ENCODE measurements at regions not wholly inside any gene's neighbourhood (a gene's known extent, or its start where the extent isn't known, plus 50 kb on each side); places are given as distances from the start of the nearest gene placed in this dataset.

DNA sequence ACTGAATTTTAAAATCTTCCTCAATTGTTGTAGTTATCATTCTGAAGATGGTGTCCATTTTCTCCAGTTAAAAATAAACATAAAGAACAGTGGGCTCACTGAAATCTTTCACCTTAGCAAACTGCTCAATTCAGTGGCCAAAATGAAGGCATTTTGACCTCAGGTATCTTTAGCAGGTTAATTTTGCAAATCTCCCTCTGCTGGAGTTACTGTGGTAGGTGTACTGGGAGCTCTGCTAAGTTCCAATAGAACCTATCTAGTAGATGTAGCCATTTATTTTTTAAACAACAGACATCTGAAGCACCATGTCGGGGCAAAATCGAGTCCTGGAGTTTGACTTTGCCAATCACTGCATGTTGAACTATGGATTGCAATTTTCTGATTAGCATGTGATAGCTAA lies 177.1 kb downstream of the IRS1 start:
- no peak for DNase-seq (ENCODE audit: low read depth in 4 of 4, low spot score in 1 of 4)

DNA sequence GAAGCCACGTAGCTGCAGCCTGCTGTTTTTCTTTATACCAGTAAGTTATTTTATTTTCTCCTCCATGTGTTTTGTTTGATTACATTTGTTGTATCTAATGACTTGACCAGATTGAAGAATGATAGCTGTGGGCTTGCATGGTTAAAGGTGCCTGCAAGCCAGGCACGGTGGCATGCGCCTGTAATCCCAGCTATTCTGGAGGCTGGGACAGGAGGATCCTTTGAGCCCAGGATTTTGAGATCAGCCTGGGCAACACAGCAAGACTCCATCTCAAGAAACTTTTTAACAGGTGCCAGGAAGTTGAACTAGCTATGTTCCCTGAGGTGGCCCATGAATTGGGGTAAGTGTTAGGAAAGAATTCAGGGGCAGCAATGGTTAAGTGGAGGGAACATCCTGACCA lies 179.4 kb downstream of the IRS1 start:
- DNase-seq (ENCODE audit: low read depth in 4 of 4, low spot score in 1 of 4), result no peak

DNA sequence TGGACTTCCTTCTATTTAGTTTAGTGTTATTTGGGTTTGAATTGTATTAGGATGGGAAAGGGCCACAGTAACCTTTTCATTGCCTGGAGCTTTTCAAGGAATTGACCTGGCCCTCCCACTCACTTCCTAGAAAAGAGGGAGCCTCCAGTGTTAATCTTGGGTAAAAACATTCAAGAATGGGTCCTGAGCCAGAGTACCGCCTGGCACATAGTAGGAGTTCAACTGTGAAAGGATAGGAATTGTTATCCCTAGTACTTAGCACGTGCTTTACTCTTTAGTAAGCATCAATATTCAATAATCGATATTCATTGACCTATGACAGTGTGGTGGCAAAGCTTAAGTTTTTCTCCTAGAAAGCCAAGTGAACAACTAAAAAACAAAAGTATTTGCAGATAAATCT lies 179.9 kb downstream of the IRS1 start:
- no peak for DNase-seq (ENCODE audit: low read depth in 4 of 4, low spot score in 1 of 4)

DNA sequence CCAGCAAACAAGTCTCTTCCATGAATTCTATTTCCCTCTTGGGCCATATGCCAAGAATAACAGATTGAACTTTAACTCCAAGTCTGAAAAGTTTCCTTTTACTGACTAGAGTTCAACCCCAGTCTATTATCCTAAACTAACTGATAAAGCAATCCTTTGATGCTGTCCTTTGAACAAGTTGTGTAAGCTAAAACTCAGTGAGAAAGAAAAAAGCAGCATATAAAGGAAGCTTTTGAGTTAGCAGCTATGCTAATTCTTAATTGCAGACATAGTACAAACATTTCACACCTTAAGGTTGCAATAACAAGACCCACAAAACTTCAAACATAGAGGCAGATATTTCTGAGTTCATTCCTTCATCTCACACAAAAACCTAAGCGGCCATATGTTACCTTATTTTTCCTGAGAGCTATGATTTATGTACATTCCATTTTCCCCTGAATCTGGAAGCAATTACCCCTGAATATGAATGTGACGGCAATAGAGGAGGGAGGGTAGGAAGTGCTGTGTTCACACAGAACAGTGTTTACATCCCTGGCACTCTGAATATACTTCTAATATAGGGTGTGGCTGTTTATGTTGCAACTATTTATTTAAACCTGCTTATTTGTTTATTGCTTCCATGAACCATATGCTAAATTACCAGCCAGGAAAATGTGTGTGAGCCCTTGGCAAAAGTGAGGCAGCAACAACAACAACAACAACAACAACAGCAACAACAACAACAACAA lies 180.6 kb downstream of the IRS1 start:
- no peak for DNase-seq (ENCODE audit: low read depth in 4 of 4, low spot score in 1 of 4)

DNA sequence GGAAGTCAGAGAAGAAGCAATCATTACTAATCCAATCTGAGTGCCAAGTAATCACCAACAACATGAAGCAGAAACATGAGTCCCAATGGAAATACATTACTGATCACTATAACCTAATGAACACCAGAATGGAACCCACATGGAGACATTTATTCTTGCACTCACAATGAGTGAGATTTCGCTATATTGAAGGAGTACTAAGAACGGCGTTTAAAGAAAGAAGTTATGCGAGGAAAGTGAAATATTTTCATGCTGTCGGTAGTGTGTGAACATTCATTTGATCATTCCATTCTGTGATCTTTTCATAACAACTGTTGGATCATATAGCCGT lies 181.1 kb downstream of the IRS1 start:
- no peak for DNase-seq (ENCODE audit: low read depth in 4 of 4, low spot score in 1 of 4)

DNA sequence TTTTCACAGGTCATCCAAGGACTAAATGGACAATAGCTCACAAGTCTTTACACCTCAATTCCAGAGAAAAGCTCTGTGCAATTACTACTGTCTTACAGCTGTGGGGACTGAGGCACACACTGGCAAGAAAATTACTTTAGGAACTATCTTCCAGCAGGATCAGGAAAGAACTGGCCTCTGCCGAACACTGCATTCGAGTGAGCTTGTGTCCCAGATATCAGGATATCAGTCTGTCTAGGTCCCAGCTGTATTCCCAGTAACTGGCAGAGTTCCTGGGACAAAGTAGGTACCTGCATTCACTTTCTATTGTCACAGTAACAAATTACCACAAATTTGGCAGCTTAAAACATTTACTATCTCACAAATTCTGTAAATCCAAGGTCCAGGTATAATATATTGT lies 183.7 kb downstream of the IRS1 start:
- no peak for DNase-seq (ENCODE audit: low read depth in 4 of 4, low spot score in 1 of 4)

DNA sequence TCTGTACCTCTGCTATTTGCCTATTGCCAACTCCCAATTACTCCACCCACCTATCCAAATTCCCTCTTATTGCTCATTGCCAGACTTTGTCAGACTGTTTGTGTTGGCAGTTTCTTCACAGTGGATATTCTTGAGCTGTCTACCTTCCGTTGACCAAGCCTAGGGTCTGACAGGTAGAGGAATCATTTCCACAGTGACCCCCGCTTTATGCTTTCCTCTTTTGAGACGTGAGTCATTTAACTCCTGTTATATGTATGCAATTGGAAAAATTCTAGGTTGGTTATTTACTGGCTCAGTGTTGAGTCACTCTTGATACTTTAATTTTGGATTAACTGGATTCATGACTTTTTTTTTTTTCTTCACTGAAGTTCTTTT lies 187.7 kb downstream of the IRS1 start:
- no peak for DNase-seq (ENCODE audit: low read depth in 4 of 4, low spot score in 1 of 4)

DNA sequence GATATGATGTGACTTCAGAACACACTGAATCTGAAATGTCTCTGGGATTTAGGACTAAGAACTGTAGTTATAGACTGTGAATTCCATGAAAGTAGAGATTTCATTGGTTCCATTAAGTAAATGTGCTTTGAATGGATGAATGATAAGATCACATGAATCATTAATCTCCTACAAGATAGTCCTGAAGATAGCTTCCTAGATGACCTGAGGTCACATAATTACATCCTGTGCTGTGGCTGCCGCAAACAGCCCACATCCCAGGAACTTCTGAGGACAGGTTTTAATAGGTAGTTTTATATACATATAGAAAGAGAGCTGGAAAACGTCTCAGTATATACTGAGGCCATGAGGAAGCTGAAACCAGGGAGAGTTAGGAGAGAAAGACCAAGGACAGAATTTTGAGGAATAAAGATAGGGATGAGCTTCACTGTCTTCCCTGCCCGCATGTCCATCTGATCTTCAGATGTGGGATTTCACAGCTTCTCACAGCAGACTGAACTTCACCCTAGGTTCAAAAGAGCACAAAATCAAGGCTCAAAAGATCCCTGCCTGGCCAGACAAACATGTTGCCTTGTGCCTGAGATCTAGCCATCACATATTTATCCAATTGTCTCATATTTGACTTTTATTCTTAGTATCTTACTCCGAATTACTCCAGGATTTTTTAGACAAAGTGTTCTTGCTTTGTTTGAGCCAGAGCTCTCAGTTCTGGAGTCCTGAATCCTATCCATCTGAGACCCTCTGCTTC lies 188.2 kb downstream of the IRS1 start:
- no peak for DNase-seq (ENCODE audit: low read depth in 4 of 4, low spot score in 1 of 4)

DNA sequence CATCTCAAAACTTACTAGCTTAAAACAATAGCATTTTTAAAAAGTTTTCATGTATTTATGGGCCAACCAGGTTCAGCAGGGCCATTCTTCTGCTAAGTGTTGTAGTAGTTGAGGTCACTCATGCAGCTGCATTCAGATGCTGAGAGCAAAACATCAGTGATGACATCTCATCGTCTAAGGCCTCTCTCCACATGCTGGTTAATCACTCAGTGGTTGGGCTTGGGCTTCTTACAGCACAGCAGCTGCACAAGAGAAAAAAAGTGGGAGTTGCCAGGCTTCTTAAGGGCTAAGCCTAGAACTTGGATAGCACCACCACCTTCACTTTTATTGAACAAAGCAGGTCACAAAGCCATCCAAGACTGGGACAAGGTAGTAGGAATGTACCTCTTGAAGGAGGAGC lies 190.3 kb downstream of the IRS1 start:
- DNase-seq (ENCODE audit: low read depth in 4 of 4, low spot score in 1 of 4), result no peak

DNA sequence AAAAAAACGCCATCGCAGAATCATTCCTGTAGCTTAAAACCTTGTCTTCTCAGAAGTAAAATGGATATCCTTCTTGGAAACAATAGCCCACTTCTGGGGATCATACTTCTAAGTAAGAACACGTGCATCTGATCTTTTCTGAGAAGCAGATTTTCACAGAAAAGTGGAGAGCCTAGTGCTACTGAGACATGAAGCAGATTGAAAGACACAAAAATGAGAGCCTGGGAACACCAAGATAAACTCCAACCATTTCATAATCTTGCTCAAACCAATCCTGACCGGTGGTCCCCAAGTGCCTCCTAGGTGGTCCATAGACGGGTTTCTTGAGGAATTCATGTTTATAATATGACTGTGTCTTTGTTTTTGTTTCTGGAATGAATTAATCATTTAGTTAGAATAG lies 191.2 kb downstream of the IRS1 start:
- DNase-seq (ENCODE audit: low read depth in 4 of 4, low spot score in 1 of 4), result no peak

DNA sequence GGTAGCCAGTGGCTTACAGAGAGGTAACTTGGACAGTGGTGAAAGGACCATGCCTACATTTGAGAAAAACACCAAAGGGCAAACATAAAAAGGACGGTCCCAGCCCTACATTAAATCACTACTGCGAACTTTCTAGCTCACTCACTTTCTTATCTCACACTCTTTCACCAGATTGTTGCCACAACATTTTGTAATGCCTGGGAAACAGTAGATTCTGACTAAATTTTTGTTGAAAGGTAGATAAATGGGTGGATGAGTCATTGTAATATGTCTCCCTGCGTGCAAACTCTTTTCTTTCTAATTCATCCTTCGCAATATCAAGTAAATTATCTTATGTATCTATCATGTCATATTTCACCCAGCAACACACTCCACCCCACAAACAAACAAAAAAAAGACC lies 192.2 kb downstream of the IRS1 start:
- DNase-seq (ENCODE audit: low read depth in 4 of 4, low spot score in 1 of 4), result no peak

DNA sequence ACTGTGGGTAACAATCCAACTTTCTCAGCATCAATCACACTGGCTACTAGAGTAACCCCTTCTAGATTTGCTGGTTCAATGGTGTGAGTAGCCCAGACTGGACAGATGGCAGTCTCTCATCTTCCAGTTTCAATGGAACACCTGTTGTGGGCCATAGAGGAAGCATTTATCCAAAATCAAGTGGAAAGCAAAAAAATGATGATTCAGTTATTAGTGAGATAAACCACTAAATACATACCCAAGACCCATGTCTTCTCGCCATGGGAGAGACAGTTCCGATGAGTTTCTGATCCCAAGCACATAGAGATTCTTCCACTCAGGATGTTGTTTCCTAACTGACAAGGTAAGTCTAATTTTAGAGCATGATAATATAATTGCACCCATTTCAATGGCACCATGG lies 194.0 kb downstream of the IRS1 start:
- no peak for DNase-seq (ENCODE audit: low read depth in 4 of 4, low spot score in 1 of 4)

DNA sequence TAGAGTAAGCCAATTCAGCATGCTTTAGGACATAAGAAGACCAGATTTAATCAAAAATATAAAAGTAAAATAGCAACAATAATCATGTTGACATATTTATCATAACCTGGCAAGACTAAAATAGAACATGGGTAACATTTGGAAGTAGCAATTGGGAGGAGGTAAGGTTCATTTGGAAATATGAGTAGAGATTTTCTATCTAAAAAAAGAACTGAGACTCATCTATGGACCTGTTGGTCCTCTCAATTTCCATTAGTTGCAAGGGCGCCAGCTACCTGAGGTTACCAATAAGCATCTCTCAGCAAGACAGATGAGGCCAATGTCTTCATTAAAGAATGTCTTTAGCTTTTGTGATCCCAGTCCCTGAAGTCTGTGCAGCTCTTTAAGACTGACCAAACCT lies 196.0 kb downstream of the IRS1 start:
- no peak for DNase-seq (ENCODE audit: low read depth in 4 of 4, low spot score in 1 of 4)

DNA sequence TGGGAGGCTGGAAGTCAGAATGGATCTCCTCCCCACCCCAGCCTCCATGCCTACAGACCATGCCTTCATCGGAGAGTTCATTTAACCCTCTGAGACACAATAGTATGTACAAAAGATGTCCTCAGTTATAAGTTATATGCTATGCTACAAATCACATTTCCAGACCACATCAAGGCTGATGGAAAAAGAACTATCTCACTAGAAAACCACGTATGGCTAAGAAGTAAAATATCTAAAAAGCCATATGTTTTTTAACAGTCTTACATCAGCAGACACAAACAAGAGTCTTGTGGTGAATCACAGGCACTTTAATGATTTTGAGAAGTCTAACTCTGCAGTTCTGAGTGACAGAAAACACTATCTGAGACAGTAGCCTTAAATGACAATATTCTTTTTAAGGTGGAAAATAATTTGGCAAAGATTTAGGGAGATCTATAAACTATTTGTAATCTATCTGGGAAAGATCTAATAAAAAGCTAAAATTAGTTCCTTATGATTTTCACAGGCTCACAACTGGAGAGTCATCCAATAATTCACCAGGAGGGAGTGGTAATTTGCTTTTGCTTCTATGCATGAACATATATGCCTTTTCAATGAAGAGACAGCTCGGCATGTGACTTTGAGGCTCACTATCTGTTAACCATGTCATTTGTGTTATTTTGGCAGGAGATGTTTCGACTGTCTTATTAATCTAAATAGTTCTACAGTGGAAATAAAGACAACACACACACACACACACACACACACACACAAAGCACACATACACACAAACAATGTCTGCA lies 197.5 kb downstream of the IRS1 start:
- no peak for DNase-seq (ENCODE audit: low read depth in 4 of 4, low spot score in 1 of 4)

DNA sequence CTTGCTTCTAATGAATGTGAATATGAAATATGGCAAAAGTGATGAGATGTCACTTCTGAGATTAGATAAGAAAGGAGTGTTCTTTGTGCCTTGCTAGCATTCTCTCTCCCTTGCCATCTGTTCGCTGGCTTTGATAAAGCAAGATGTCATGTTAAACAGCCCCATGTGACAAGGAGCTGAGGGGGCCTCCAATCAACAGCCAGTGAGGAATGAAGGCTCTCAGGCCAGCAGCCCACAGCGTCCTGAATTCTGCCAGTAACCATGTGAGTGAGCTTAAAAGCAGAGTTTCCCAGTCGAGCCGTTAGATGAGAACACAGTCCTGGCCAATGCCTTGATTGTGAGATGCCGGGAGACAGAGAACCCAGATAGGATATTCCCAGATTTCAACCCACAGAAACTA lies 198.8 kb downstream of the IRS1 start:
- DNase-seq (ENCODE audit: low read depth in 4 of 4, low spot score in 1 of 4), result no peak

DNA sequence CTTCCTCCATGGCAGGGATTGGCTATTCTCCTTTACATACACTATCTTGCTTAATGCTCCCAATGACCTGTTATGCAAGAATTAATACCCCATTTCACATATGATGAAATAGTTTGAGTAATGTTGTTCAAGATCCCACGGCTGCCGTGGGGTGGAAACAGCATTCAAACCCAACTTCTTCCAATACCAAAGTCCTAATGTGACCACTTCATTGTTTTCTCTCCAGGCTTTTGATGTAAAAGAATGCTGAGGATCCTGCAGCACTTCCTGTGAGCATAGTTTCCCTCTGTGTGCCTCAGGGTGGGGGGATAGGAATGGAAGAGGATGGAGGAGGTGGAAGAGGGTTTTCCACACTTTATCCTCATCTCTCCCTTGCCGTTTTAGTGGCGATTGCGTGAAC lies 199.4 kb downstream of the IRS1 start:
- DNase-seq (ENCODE audit: low read depth in 4 of 4, low spot score in 1 of 4), result no peak

DNA sequence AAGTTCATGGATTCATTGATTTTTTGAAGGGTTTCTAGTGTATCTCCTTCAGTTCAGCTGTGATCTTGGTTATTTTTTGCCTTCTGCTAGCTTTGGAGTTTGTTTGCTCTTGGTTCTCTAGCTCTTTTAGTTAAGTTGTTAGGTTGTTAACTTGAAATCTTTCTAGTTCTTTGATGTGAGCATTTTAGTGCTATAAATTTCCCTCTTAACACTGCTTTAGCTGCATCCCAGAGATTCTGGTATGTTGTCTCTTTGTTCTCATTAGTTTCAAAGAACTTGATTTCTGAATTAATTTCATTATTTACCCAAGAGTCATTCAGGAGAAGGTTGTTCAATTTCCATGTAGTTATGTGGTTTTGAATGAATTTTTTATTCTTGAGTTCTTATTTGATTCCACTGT lies 210.6 kb downstream of the IRS1 start:
- no peak for DNase-seq (ENCODE audit: low read depth in 4 of 4, low spot score in 1 of 4)

DNA sequence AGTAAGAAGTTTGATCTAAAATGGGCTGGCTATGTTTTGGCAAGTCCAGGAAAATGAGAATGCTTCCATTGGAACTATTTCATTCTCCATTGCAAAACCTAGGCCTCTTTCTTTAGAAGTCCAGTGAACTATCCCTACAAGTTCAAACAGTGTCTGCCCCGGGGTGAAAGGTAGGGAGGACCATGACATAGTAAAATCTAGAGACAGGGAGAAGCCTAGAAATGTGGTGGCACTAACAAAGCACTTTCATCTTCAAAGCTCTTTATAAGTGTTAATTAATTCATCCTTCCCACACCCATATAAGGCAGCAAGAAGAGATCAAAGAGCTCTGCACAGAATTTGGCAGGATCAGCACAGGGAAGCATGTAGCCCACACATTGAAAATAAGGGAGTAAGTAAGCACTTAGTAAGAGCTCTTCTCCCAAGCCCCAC lies 214.5 kb downstream of the IRS1 start:
- DNase-seq (ENCODE audit: low read depth in 4 of 4, low spot score in 1 of 4), result no peak

DNA sequence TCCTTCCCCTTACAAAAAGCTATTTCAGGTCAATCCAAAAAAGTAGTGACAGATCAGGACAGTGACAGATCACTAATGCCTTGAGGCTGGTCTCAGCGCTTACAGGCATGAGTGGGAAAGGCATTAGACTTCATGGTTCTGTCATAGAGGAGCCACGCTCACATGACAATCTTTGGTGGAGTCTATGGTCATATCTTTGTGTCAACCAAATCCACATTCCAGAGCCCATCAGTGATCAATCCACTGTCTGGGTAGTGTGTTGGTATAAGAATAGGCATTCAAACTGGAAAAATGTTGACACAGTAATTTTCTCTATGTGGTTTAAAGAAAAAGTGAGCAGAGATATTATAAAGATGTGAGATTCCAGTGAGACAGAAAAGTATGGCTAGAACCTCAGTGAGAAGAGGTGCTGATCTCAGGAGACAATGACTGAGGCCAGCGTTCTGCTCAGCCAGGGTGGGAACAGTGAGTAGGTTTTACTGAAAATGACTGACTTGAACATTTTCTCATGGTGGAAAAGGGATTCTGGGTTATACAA lies 215.0 kb downstream of the IRS1 start:
- DNase-seq (ENCODE audit: low read depth in 4 of 4, low spot score in 1 of 4), result no peak

DNA sequence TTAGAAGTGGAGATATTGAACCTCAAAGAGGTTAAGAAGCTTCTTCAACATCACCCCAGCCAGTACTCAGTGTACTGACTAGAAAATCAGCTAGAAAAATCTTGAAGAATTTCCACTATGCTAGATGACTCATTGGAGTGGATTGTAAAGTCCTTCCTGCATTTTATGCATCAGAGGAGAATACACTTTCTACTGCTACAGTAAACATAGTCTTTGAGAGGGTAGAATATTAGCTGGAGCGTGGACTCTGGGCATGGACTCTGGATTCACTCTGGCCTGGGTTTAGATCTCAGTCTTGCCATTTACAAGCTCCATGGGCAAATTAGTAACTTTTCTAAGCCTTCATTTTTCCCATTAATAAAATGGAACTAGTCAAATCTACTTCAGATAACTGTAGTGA lies 215.9 kb downstream of the IRS1 start:
- no peak for DNase-seq (ENCODE audit: low read depth in 4 of 4, low spot score in 1 of 4)

DNA sequence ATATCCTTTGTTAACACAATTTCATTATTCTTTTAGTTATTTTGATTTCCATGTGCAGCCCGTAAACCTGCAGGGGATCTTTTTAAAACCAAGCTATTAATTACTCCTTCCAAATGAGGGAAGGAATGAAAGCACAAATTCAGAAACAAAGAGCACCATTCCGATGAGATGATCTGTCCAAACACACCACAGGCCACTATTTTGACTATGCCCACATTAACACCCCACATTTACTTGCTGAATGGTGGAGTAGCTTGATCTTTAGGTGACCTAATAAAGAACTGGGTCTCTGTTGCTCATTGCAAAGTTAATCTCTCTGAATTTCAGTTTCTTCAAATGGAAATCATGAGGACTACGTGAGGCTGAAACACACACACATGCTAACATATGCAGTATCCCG lies 218.0 kb downstream of the IRS1 start:
- no peak for DNase-seq (ENCODE audit: low read depth in 4 of 4, low spot score in 1 of 4)

DNA sequence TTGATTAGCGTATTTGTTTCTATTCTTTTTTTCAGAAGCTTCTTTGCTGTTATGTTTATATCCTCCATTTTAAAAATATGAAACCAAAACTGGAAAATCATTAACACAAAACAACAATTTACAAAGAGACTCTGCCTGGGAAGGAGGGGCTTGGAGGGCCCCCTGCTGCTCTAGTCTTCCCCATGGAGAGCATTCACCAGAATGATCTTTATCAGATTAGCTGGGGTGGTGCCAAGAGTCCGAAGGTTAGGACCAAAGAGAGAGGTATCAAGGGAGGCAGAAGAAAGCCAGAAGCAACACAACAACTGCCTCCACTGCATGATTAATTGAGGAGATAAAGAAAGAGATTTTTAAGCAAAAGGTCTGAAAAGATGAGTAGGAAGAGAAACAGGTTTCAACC lies 218.6 kb downstream of the IRS1 start:
- no peak for DNase-seq (ENCODE audit: low read depth in 4 of 4, low spot score in 1 of 4)

Data from stimulated activated CD4-positive, alpha-beta T cell treated with anti-CD3 and anti-CD28 coated beads, Interleukin-1b, Interleukin-23, amount 100 ng/mL, for 24 hours (primary cell).